ENCODE measurements at regions not wholly inside any gene's neighbourhood (a gene's known extent, or its start where the extent isn't known, plus 50 kb on each side); places are given as distances from the start of the nearest gene placed in this dataset.

DNA sequence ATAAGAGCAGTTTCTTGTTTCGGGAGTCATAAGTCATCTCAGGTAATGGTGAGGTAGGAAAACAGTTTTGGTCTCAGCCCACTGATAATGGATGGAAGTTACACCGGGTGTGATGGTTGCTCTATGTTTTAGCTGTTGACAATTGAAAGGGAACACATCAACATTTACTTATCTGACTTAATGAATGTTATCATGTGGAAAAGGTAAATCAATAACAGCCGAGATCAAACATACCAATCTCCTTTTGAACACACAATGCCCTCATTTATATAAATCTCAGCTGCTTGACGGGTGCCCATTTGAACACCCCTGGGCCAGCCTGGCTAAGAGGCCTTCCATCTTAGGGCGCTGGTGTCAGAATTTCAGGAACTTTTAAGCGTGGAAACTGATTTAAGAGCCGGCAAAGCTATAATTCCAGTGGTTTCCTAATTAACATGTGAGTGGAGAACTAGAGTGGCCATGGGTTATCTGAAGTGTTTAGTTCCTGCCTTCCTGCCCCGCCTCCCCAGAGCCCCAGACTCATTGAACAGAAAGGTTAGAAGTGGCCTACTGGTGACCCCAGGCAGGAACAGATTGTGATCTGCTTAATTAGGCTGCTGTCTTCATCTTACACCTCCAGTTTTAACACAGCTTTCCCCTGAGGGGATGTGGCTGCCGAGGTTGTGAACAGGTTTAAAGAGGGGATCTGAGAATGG is 572.7 kb downstream of the FGF9 start:
- TF ChIP-seq, protein P1, sequence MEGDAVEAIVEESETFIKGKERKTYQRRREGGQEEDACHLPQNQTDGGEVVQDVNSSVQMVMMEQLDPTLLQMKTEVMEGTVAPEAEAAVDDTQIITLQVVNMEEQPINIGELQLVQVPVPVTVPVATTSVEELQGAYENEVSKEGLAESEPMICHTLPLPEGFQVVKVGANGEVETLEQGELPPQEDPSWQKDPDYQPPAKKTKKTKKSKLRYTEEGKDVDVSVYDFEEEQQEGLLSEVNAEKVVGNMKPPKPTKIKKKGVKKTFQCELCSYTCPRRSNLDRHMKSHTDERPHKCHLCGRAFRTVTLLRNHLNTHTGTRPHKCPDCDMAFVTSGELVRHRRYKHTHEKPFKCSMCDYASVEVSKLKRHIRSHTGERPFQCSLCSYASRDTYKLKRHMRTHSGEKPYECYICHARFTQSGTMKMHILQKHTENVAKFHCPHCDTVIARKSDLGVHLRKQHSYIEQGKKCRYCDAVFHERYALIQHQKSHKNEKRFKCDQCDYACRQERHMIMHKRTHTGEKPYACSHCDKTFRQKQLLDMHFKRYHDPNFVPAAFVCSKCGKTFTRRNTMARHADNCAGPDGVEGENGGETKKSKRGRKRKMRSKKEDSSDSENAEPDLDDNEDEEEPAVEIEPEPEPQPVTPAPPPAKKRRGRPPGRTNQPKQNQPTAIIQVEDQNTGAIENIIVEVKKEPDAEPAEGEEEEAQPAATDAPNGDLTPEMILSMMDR (conservative IDR thresholded peaks at IDR 0.05; ENCODE audit: low read length) = no peak
- no peak for TF ChIP-seq EZH2phosphoT487 (IDR thresholded peaks at IDR 0.05; ENCODE audit: borderline replicate concordance)
